H9 (cell line): ENCODE measurements at regions not wholly inside any gene's neighbourhood (a gene's known extent, or its start where the extent isn't known, plus 50 kb on each side); places are given as distances from the start of the nearest gene placed in this dataset.

ENCODE experiments used
- DNase-seq: peaks from one replicate; pipeline ENCODE4 v3.0.0-alpha.2; 2017
- H2AFZ ChIP-seq: one replicate; pipeline ENCODE4 v1.6.1; 2013; ENCODE audit warnings: mild to moderate bottlenecking, low read length, control low read depth, moderate library complexity
- H2AK5ac ChIP-seq: 2 replicates; pipeline ENCODE4 v1.6.1; 2013; ENCODE audit warnings: low read length, control low read depth, mixed read lengths; ENCODE audit not compliant: insufficient read length
- H2BK120ac ChIP-seq: one replicate; pipeline ENCODE4 v1.6.1; 2013; ENCODE audit warnings: low read depth, mild to moderate bottlenecking, low read length, control low read depth, inconsistent platforms; ENCODE audit not compliant: poor library complexity, severe bottlenecking
- H2BK12ac ChIP-seq: 2 replicates; pipeline ENCODE4 v1.6.1; 2013; ENCODE audit warnings: low read length, control low read depth, mixed read lengths, low read depth; ENCODE audit not compliant: insufficient read length
- H2BK15ac ChIP-seq: 2 replicates; pipeline ENCODE4 v1.6.1; 2013; ENCODE audit warnings: low read depth, low read length, control low read depth
- H2BK20ac ChIP-seq: one replicate; pipeline ENCODE4 v1.6.1; 2013; ENCODE audit warnings: low read depth, mild to moderate bottlenecking, low read length, control low read depth, inconsistent platforms; ENCODE audit not compliant: poor library complexity, severe bottlenecking
- H2BK5ac ChIP-seq: 2 replicates; pipeline ENCODE4 v1.6.1; 2013; ENCODE audit warnings: low read length, control low read depth, mixed read lengths; ENCODE audit not compliant: insufficient read length
- H3K14ac ChIP-seq: 2 replicates; pipeline ENCODE4 v1.6.1; 2013; ENCODE audit warnings: low read length, control low read depth; ENCODE audit not compliant: insufficient read depth
- H3K18ac ChIP-seq: 2 replicates; pipeline ENCODE4 v1.6.1; 2013; ENCODE audit warnings: low read depth, mild to moderate bottlenecking, mixed read lengths, low read length, control low read depth; ENCODE audit not compliant: insufficient read length
- H3K23ac ChIP-seq: 2 replicates; pipeline ENCODE4 v1.6.1; 2013; ENCODE audit warnings: low read length, control low read depth, mixed read lengths, low read depth; ENCODE audit not compliant: insufficient read length
- H3K23me2 ChIP-seq: 2 replicates; pipeline ENCODE4 v1.6.1; 2013; ENCODE audit warnings: low read depth, mild to moderate bottlenecking, mixed read lengths, low read length, control low read depth; ENCODE audit not compliant: insufficient read length, poor library complexity, severe bottlenecking
- H3K27ac ChIP-seq: 2 replicates; pipeline ENCODE4 v1.5.1; 2013; ENCODE audit warnings: low read length, control low read depth, mixed read lengths, low read depth; ENCODE audit not compliant: insufficient read length
- H3K27me3 ChIP-seq: 2 replicates; pipeline ENCODE4 v1.6.1; 2013; ENCODE audit warnings: low read length, control low read depth, inconsistent platforms; ENCODE audit not compliant: insufficient read depth
- H3K4ac ChIP-seq: 2 replicates; pipeline ENCODE4 v1.6.1; 2013; ENCODE audit warnings: low read depth, mild to moderate bottlenecking, control low read depth, inconsistent platforms, low read length, moderate library complexity
- H3K4me1 ChIP-seq: 2 replicates; pipeline ENCODE4 v1.6.1; 2013; ENCODE audit warnings: low read length, control low read depth, inconsistent platforms; ENCODE audit not compliant: insufficient read depth
- H3K4me2 ChIP-seq: 2 replicates; pipeline ENCODE4 v1.6.1; 2013; ENCODE audit warnings: low read length, control low read depth, mixed read lengths; ENCODE audit not compliant: insufficient read length, insufficient read depth
- H3K56ac ChIP-seq: 2 replicates; pipeline ENCODE4 v1.6.1; 2013; ENCODE audit warnings: low read depth, mild to moderate bottlenecking, mixed read lengths, low read length, control low read depth; ENCODE audit not compliant: insufficient read length
- H3K79me1 ChIP-seq: 2 replicates; pipeline ENCODE4 v1.6.1; 2013; ENCODE audit warnings: low read depth, mild to moderate bottlenecking, moderate library complexity, low read length, control low read depth, inconsistent platforms; ENCODE audit not compliant: insufficient read depth, poor library complexity, severe bottlenecking
- H3K79me2 ChIP-seq: 2 replicates; pipeline ENCODE4 v1.6.1; 2013; ENCODE audit warnings: low read length, control low read depth, inconsistent platforms; ENCODE audit not compliant: insufficient read depth
- H3K9ac ChIP-seq: 2 replicates; pipeline ENCODE4 v1.6.1; 2013; ENCODE audit warnings: low read length, control low read depth, mixed read lengths; ENCODE audit not compliant: insufficient read length; ENCODE audit errors: extremely low read depth
- H3K9me3 ChIP-seq: one replicate; pipeline ENCODE4 v1.6.1; 2013; ENCODE audit warnings: low read depth, low read length, inconsistent platforms; ENCODE audit not compliant: control insufficient read depth
- H3T11ph ChIP-seq: one replicate; pipeline ENCODE4 v1.6.1; 2013; ENCODE audit warnings: mild to moderate bottlenecking, low read length, control low read depth, inconsistent platforms
- H4K20me1 ChIP-seq: one replicate; pipeline ENCODE4 v1.6.1; 2013; ENCODE audit not compliant: control insufficient read depth, insufficient read length, insufficient read depth
- H4K5ac ChIP-seq: 2 replicates; pipeline ENCODE4 v1.6.1; 2013; ENCODE audit warnings: low read depth, mild to moderate bottlenecking, mixed read lengths, low read length, control low read depth; ENCODE audit not compliant: insufficient read length
- H4K8ac ChIP-seq: replicated peaks from 2 replicates; pipeline ENCODE4 v1.6.1; 2013; ENCODE audit warnings: low read length, control low read depth, mixed read lengths, low read depth; ENCODE audit not compliant: insufficient read length
- H4K91ac ChIP-seq: 2 replicates; pipeline ENCODE4 v1.6.1; 2013; ENCODE audit warnings: low read depth, mild to moderate bottlenecking, moderate library complexity, mixed read lengths, low read length, control low read depth; ENCODE audit not compliant: insufficient read length
- H3K27ac Mint-ChIP-seq, 3 experiments: 2 replicates in 2 of 3; 3 replicates in 1 of 3; pipeline ENCODE4 v1.8.0; 2020 to 2021; ENCODE audit warnings: mixed read lengths in 3 of 3, mild to moderate bottlenecking in 1 of 3, moderate library complexity in 1 of 3
- H3K27me3 Mint-ChIP-seq: 2 replicates; pipeline ENCODE4 v1.8.0; 2021; ENCODE audit warnings: low read depth, mild to moderate bottlenecking, moderate library complexity, mixed read lengths
- H3K36me3 Mint-ChIP-seq, 3 experiments: 2 replicates in 2 of 3; 3 replicates in 1 of 3; pipeline ENCODE4 v1.8.0; 2020 to 2021; ENCODE audit warnings: low read depth in 3 of 3, mixed read lengths in 3 of 3; ENCODE audit not compliant: insufficient read depth in 1 of 3
- H3K4me1 Mint-ChIP-seq, 2 experiments: 2 replicates each; pipeline ENCODE4 v1.8.0; 2020; ENCODE audit warnings: mixed read lengths in 2 of 2
- H3K4me3 Mint-ChIP-seq, 2 experiments: 2 replicates in 1 of 2; 3 replicates in 1 of 2; pipeline ENCODE4 v1.8.0; 2020 to 2021; ENCODE audit warnings: mild to moderate bottlenecking in 2 of 2, mixed read lengths in 2 of 2, moderate library complexity in 1 of 2
- H3K9me3 Mint-ChIP-seq, 2 experiments: 2 replicates in 1 of 2; 3 replicates in 1 of 2; pipeline ENCODE4 v1.8.0; 2020; ENCODE audit warnings: mild to moderate bottlenecking in 2 of 2, mixed read lengths in 2 of 2, moderate library complexity in 1 of 2
- CTCF ChIP-seq: fragments of 200-600 bp; sonication (generic); conservative IDR thresholded peaks from 3 replicates; pipeline ENCODE4 v1.8.0; 2021; ENCODE audit warnings: antibody characterized with exemption, mild to moderate bottlenecking
- WGBS: extraction: QIAGEN DNeasy Blood & Tissue Kit; methylation state at CpG from one replicate; pipeline ENCODE4 v1.1.7; 2013; ENCODE audit warnings: missing lambda C conversion rate, low lambda C conversion rate, mixed read lengths; ENCODE audit not compliant: insufficient read length; ENCODE audit errors: extremely low coverage; 5-methylcytosine and 5-hydroxymethylcytosine counted together

- Mint-ChIP-seq H3K4me1 (peaks cover 8 to 10% of the 10 kb centered on the region in 2 experiments), H3K36me3 (no peaks in the 10 kb centered on the region; a peak in 1 of 7 replicates), H3K4me3 (peak overlapping the region; percentile 70 to 77), H3K27ac (no peak overlapping the region), H3K27me3 (peaks cover 82% of the 10 kb centered on the region), H3K9me3 (peaks cover 0 to 2% of the 10 kb centered on the region in 2 experiments; a peak in 2 of 5 replicates)
- H3K27me3 ChIP-seq: peaks cover 7% of the 10 kb centered on the region; the same call in 1 of the 2 replicates
- no peak overlapping the region for H3K56ac ChIP-seq
- H2BK5ac ChIP-seq: no peak overlapping the region
- H4K5ac ChIP-seq: no peak overlapping the region
- no peak overlapping the region for H3T11ph ChIP-seq
- no peak overlapping the region for H3K4ac ChIP-seq
- WGBS: no CpG with 5 or more reads among the region's 61 CpGs
- no peak overlapping the region for H2BK12ac ChIP-seq
- H3K9ac ChIP-seq: no peak overlapping the region
- no peak overlapping the region for H2BK20ac ChIP-seq
- H4K8ac ChIP-seq: no peak overlapping the region
- H4K20me1 ChIP-seq: no peaks in the 10 kb centered on the region
- peak overlapping the region; percentile 52; the same call in 1 of the 2 replicates for H3K14ac ChIP-seq
- H2BK15ac ChIP-seq: no peak overlapping the region
- no peaks in the 10 kb centered on the region for H3K4me1 ChIP-seq
- peak; percentile 39 for DNase-seq
- H3K9me3 ChIP-seq: no peaks in the 10 kb centered on the region
- H3K79me2 ChIP-seq: no peaks in the 10 kb centered on the region
- peak overlapping the region; percentile 63 for H2AFZ ChIP-seq
- no peak overlapping the region for H3K27ac ChIP-seq
- no peak for TF ChIP-seq CTCF
- H2AK5ac ChIP-seq: no peak overlapping the region
- H3K23ac ChIP-seq: no peak overlapping the region
- H3K4me2 ChIP-seq: peak overlapping the region; percentile 65
- H3K79me1 ChIP-seq: no peaks in the 10 kb centered on the region
- peaks cover 4% of the 10 kb centered on the region for H3K23me2 ChIP-seq
- H2BK120ac ChIP-seq: no peak overlapping the region
- no peak overlapping the region for H4K91ac ChIP-seq
- H3K18ac ChIP-seq: no peak overlapping the region
Observed at GRCh38 chr6:165804331-165805066, 141.5 kb upstream of the PDE10A start.
